GM12892 (cell line): ENCODE measurements at regions not wholly inside any gene's neighbourhood (a gene's known extent, or its start where the extent isn't known, plus 50 kb on each side); places are given as distances from the start of the nearest gene placed in this dataset.
"Not testable (repeated sequence)": the region's sequence is repeated elsewhere in the genome, so short reads cannot be mapped to it uniquely, and the experiment has no call there.

Source experiments
- DNase-seq: peaks from one replicate; pipeline ENCODE4 v3.0.0; 2011; ENCODE audit not compliant: insufficient read length
- FAIRE-seq: peaks from 2 replicates; lab custom pipeline; 2011; peaks lifted over from hg19 to GRCh38; lab: Jason Lieb, UNC
- POLR2A ChIP-seq: IDR thresholded peaks from 2 replicates; pipeline ENCODE4 v1.6.1; 2011; ENCODE audit warnings: low read depth, low read length, control low read depth
- POLR2AphosphoS5 ChIP-seq: IDR thresholded peaks from 2 replicates; pipeline ENCODE4 v1.6.1; 2011; ENCODE audit warnings: low read depth, low read length, control low read depth
- TAF1 ChIP-seq: IDR thresholded peaks from 2 replicates; pipeline ENCODE4 v1.6.1; 2011; ENCODE audit warnings: low read depth, mild to moderate bottlenecking, control low read depth, low read length, borderline replicate concordance

- FAIRE-seq = no peak
- no peak for TF ChIP-seq POLR2AphosphoS5
- TF ChIP-seq POLR2A = no peak
- TF ChIP-seq TAF1 = no peak
- DNase-seq = no peak
Observed at GRCh38 chr9:108056805-108057386, 567.3 kb upstream of the KLF4 start.

GRCh38 chr9:108056084-108056804, 566.7 kb upstream of the KLF4 start:
- no peak for DNase-seq
- FAIRE-seq = no peak
- TF ChIP-seq POLR2A = no peak
- no peak for TF ChIP-seq POLR2AphosphoS5
- no peak for TF ChIP-seq TAF1

GRCh38 chr9:108054131-108054630, 564.6 kb upstream of the KLF4 start:
- FAIRE-seq = no peak
- TF ChIP-seq POLR2A (no peak), POLR2AphosphoS5 (no peak), TAF1 (no peak)

GRCh38 chr9:108053555-108054061, 564.0 kb upstream of the KLF4 start:
- no peak for TF ChIP-seq TAF1
- no peak for TF ChIP-seq POLR2A
- no peak for TF ChIP-seq POLR2AphosphoS5
- no peak for FAIRE-seq
- no peak for DNase-seq

More at GRCh38 chr9:108054131-108054630, 564.6 kb upstream of the KLF4 start:
- no peak for DNase-seq

GRCh38 chr9:108052431-108053080, 563.0 kb upstream of the KLF4 start:
- DNase-seq (no peak), FAIRE-seq (no peak)
- no peak for TF ChIP-seq POLR2AphosphoS5
- no peak for TF ChIP-seq TAF1
- TF ChIP-seq POLR2A = no peak

GRCh38 chr9:108050894-108051293, 561.3 kb upstream of the KLF4 start:
- no peak for TF ChIP-seq POLR2A
- no peak for TF ChIP-seq POLR2AphosphoS5
- no peak for DNase-seq

GRCh38 chr9:108049671-108050494, 560.3 kb upstream of the KLF4 start:
- TF ChIP-seq POLR2AphosphoS5 (no peak), POLR2A (no peak), TAF1 (no peak)
- FAIRE-seq = no peak
- no peak for DNase-seq

More at GRCh38 chr9:108050894-108051293, 561.3 kb upstream of the KLF4 start:
- no peak for FAIRE-seq

GRCh38 chr9:108049026-108049607, 559.5 kb upstream of the KLF4 start:
- no peak for TF ChIP-seq POLR2A
- no peak for TF ChIP-seq POLR2AphosphoS5
- TF ChIP-seq TAF1 = no peak
- DNase-seq (no peak), FAIRE-seq (no peak)

- DNase-seq = no peak
- no peak for TF ChIP-seq POLR2A
- no peak for TF ChIP-seq TAF1
- TF ChIP-seq POLR2AphosphoS5 = no peak
- no peak for FAIRE-seq
Observed at GRCh38 chr9:108048406-108049025, 558.9 kb upstream of the KLF4 start.

GRCh38 chr9:108047777-108048176, 558.2 kb upstream of the KLF4 start:
- DNase-seq, FAIRE-seq: not testable (repeated sequence)

- no peak for TF ChIP-seq POLR2AphosphoS5
- TF ChIP-seq TAF1 = no peak
- TF ChIP-seq POLR2A = no peak
- FAIRE-seq (no peak), DNase-seq (no peak)
Observed at GRCh38 chr9:108047264-108047663, 557.7 kb upstream of the KLF4 start.
